K562 (cell line): ENCODE measurements at regions not wholly inside any gene's neighbourhood (a gene's known extent, or its start where the extent isn't known, plus 50 kb on each side); places are given as distances from the start of the nearest gene placed in this dataset.

Experiments used
- ATAC-seq: fragments of 200-7000 bp; cut with Tn5 transposase; 3 replicates; pipeline ENCODE4 v1.9.1; 2020; ENCODE audit warnings: moderate library complexity
- BruUV-seq: library from RNA; stranded (reverse); fragments of 400-500 nt; replicated peaks from 2 replicates; lab custom pipeline; 2021; lab: Mats Ljungman, UMichigan
- CTCF ChIA-PET: fragments of 300-600 bp; formaldehyde crosslinking; extraction: SDS; loops from one replicate; lab custom pipeline; 2021; ENCODE audit warnings: low intra/inter-chr PET ratio; lab: Yijun Ruan, JAX
- POLR2A ChIA-PET: fragments of 300-600, 350-650 bp; sonication (Branson Sonifier 250); formaldehyde crosslinking; extraction: SDS; loops from one replicate; lab custom pipeline; 2021; ENCODE audit warnings: antibody characterized with exemption, inconsistent platforms; lab: Yijun Ruan, JAX
- DNase-seq, 4 experiments: peaks; one replicate each; pipeline versions ENCODE4 v3.0.0 to v3.0.0-alpha.2; 2011 to 2018; ENCODE audit warnings: low spot score in 3 of 4, mixed read lengths in 3 of 4; ENCODE audit errors: extremely low read depth in 1 of 4
- FAIRE-seq: peaks from 2 replicates; lab custom pipeline; 2011; peaks lifted over from hg19 to GRCh38; lab: Jason Lieb, UNC
- H2AFZ ChIP-seq: 2 replicates; pipeline ENCODE4 v1.6.0; 2011; ENCODE audit warnings: low read depth, low read length, control low read depth, inconsistent platforms
- H3K27ac ChIP-seq: fragments of 200-600 bp; 3 replicates; pipeline ENCODE4 v1.8.0; 2011; ENCODE audit warnings: low read depth, mild to moderate bottlenecking, control low read depth, inconsistent platforms, low read length, moderate library complexity, mixed read lengths; ENCODE audit errors: extremely low read depth
- H3K27me3 ChIP-seq, 2 experiments: fragments of 300-600 bp in 1 of 2; 2 replicates in 1 of 2; 3 replicates in 1 of 2; pipeline versions ENCODE4 v1.6.0 to v1.8.0; 2011; ENCODE audit warnings: inconsistent platforms in 2 of 2, low read length in 2 of 2, mild to moderate bottlenecking in 1 of 2, mixed read lengths in 1 of 2, moderate library complexity in 1 of 2; ENCODE audit not compliant: control insufficient read depth in 2 of 2, insufficient read depth in 2 of 2
- H3K36me3 ChIP-seq: fragments of 300-600 bp; 3 replicates; pipeline ENCODE4 v1.8.0; 2011; ENCODE audit warnings: mild to moderate bottlenecking, low read length, inconsistent platforms; ENCODE audit not compliant: control insufficient read depth, insufficient read depth
- H3K4me1 ChIP-seq, 2 experiments: fragments of 200-600 bp in 1 of 2; replicated peaks in 1 of 2; 2 replicates in 1 of 2; 3 replicates in 1 of 2; pipeline versions ENCODE4 v1.5.1 to v1.8.0; 2011; ENCODE audit warnings: inconsistent platforms in 2 of 2, low read length in 2 of 2, mild to moderate bottlenecking in 1 of 2, mixed read lengths in 1 of 2, moderate library complexity in 1 of 2; ENCODE audit not compliant: control insufficient read depth in 2 of 2, insufficient read depth in 2 of 2
- H3K4me2 ChIP-seq: 2 replicates; pipeline ENCODE4 v1.6.1; 2011; ENCODE audit warnings: low read length, control low read depth, inconsistent platforms, mixed read lengths; ENCODE audit not compliant: insufficient read depth
- H3K4me3 ChIP-seq: fragments of 200-600 bp; sonication (generic), shearing (Covaris generic); 2 replicates; pipeline ENCODE4 v1.5.1; 2016; ENCODE audit warnings: control low read depth, inconsistent platforms
- H3K79me2 ChIP-seq: fragments of 200-600 bp; 3 replicates; pipeline ENCODE4 v1.8.0; 2011; ENCODE audit warnings: low read length, inconsistent platforms; ENCODE audit not compliant: control insufficient read depth, insufficient read depth
- H3K9ac ChIP-seq, 2 experiments: 2 replicates each; pipeline versions ENCODE4 v1.6.0 to v1.6.1; 2011; ENCODE audit warnings: low read depth in 2 of 2, low read length in 2 of 2, control low read depth in 1 of 2, inconsistent platforms in 1 of 2, mild to moderate bottlenecking in 1 of 2, mixed read lengths in 1 of 2; ENCODE audit not compliant: insufficient read depth in 1 of 2
- H3K9me1 ChIP-seq: one replicate; pipeline ENCODE4 v1.6.0; 2011; ENCODE audit warnings: inconsistent platforms, mild to moderate bottlenecking, low read length, moderate library complexity; ENCODE audit not compliant: control insufficient read depth, insufficient read depth
- H3K9me3 ChIP-seq: replicated peaks from 2 replicates; pipeline ENCODE4 v1.5.1; 2011; ENCODE audit warnings: low read depth, low read length, inconsistent platforms; ENCODE audit not compliant: control insufficient read depth, insufficient read depth
- H4K20me1 ChIP-seq: replicated peaks from 2 replicates; pipeline ENCODE4 v1.6.1; 2011; ENCODE audit warnings: low read length, inconsistent platforms, mixed read lengths; ENCODE audit not compliant: control insufficient read depth, insufficient read depth
- DIDO1 ChIP-seq: fragments of 450-650 bp; IDR thresholded peaks from 2 replicates; pipeline ENCODE4 v1.6.1; 2016; ENCODE audit warnings: low read depth, missing biosample characterization, missing genetic modification characterization
- HNRNPH1 ChIP-seq: fragments of 200-400 bp; formaldehyde crosslinking; optimal IDR thresholded peaks from 2 replicates; pipeline ENCODE3; 2017; ENCODE audit warnings: low read depth, mild to moderate bottlenecking, low read length, moderate library complexity
- SP2 ChIP-seq: IDR thresholded peaks from 2 replicates; pipeline ENCODE4 v1.6.1; 2011; ENCODE audit warnings: mild to moderate bottlenecking, low read depth, low read length, moderate library complexity; ENCODE audit not compliant: poor library complexity, severe bottlenecking; ENCODE audit errors: extremely low read depth
- TAF7 ChIP-seq: fragments of 450-650 bp; IDR thresholded peaks from 2 replicates; pipeline ENCODE4 v1.6.1; 2016; ENCODE audit warnings: missing genetic modification characterization, missing compliant biosample characterization
- TCFL5 ChIP-seq: fragments of 250-450 bp; sonication (Bioruptor Pico); conservative IDR thresholded peaks from 2 replicates; pipeline ENCODE4 v1.6.1; 2021; ENCODE audit warnings: mild to moderate bottlenecking, moderate library complexity, matching md5 sums
- ZNF174 ChIP-seq: fragments of 250-450 bp; sonication (Bioruptor Pico); IDR thresholded peaks from 2 replicates; pipeline ENCODE4 v1.4.0; 2020; ENCODE audit warnings: mild to moderate bottlenecking
- ZNF197 ChIP-seq: fragments of 200-800 bp; sonication (Bioruptor generic); IDR thresholded peaks from 2 replicates; pipeline ENCODE4 v1.6.1; 2016; ENCODE audit warnings: low read depth, missing genetic modification characterization, missing compliant biosample characterization
- ZNF263 ChIP-seq: sonication (generic); formaldehyde crosslinking; IDR thresholded peaks from 2 replicates; pipeline ENCODE4 v1.8.0; 2022; ENCODE audit warnings: mild to moderate bottlenecking, missing genetic modification reagents, borderline replicate concordance
- ZNF436 ChIP-seq: fragments of 250-450, 450-650 bp; sonication (Bioruptor Pico); formaldehyde crosslinking; IDR thresholded peaks from 2 replicates; pipeline ENCODE4 v1.7.0; 2020; ENCODE audit warnings: mild to moderate bottlenecking
- WGBS: fragments of 100-300 bp; shearing (Covaris generic); methylation state at CpG from one replicate; pipeline ENCODE4 v1.1.6; 2016; ENCODE audit warnings: low coverage, mixed read lengths; ENCODE audit not compliant: insufficient coverage; ENCODE audit errors: missing lambda C conversion rate; 5-methylcytosine and 5-hydroxymethylcytosine counted together
- in situ Hi-C: fragments of 300-500 bp; cut with MboI; formaldehyde crosslinking; loops from 4 replicates; pipeline ENCODE4 v1.15.0; 2018; ENCODE audit warnings: inconsistent platforms, mixed read lengths
- intact Hi-C: fragments of 100-400 bp; cut with micrococcal nuclease; formaldehyde crosslinking; loops from 2 replicates; pipeline ENCODE4 v1.14.2; 2022
- TF ChIP-seq, protein P1 (sequence below): fragments of 250-450 bp; sonication (Bioruptor Pico); IDR thresholded peaks from 2 replicates; pipeline ENCODE4 v1.5.0; 2021; ENCODE audit warnings: mild to moderate bottlenecking, moderate library complexity
- TF ChIP-seq, protein P2 (sequence below): sonication (generic); IDR thresholded peaks from 2 replicates; pipeline ENCODE4 v1.6.1; 2016
- TF ChIP-seq, protein P3 (sequence below): fragments of 450-650 bp; IDR thresholded peaks from 2 replicates; pipeline ENCODE4 v1.6.1; 2017; ENCODE audit warnings: antibody characterized with exemption

DNA sequence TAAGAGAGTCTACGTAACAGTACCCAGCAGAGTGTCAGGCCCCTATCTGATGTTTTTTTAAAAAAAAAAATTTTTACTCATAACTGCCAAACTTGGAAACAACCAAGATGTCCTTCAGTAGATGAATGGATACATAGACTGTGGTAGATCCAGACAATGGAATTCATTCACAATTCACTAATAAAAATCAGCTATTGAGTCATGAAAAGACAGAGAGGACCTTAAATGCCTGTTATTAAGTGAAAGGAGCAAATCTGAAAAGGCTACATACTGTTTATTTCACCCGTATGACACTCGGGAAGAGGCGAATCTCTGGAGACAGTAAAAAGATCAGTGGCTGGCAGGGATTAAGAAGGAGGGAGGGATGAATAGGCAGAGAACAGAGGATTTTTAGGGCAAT, 541.4 kb upstream of the TENM4 start:
- H2AFZ ChIP-seq: no peak overlapping the region
- in situ Hi-C loops (no loop called here), intact Hi-C loops (no loop called here)
- H3K79me2 ChIP-seq: no peaks in the 10 kb centered on the region
- FAIRE-seq (no peak), DNase-seq (no peak), ATAC-seq (no peak)
- H3K9me3 ChIP-seq: no peaks in the 10 kb centered on the region
- no TSS peak for BruUV-seq
- H4K20me1 ChIP-seq: no peaks in the 10 kb centered on the region
- WGBS: 2% methylated on average over 4 of the region's 4 CpGs
- H3K4me1 ChIP-seq: no peaks in the 10 kb centered on the region
- no peaks in the 10 kb centered on the region for H3K27me3 ChIP-seq
- H3K27ac ChIP-seq: no peak overlapping the region
- no peak overlapping the region for H3K4me2 ChIP-seq
- TF ChIP-seq ZNF197: no peak
- TF ChIP-seq, protein P1, sequence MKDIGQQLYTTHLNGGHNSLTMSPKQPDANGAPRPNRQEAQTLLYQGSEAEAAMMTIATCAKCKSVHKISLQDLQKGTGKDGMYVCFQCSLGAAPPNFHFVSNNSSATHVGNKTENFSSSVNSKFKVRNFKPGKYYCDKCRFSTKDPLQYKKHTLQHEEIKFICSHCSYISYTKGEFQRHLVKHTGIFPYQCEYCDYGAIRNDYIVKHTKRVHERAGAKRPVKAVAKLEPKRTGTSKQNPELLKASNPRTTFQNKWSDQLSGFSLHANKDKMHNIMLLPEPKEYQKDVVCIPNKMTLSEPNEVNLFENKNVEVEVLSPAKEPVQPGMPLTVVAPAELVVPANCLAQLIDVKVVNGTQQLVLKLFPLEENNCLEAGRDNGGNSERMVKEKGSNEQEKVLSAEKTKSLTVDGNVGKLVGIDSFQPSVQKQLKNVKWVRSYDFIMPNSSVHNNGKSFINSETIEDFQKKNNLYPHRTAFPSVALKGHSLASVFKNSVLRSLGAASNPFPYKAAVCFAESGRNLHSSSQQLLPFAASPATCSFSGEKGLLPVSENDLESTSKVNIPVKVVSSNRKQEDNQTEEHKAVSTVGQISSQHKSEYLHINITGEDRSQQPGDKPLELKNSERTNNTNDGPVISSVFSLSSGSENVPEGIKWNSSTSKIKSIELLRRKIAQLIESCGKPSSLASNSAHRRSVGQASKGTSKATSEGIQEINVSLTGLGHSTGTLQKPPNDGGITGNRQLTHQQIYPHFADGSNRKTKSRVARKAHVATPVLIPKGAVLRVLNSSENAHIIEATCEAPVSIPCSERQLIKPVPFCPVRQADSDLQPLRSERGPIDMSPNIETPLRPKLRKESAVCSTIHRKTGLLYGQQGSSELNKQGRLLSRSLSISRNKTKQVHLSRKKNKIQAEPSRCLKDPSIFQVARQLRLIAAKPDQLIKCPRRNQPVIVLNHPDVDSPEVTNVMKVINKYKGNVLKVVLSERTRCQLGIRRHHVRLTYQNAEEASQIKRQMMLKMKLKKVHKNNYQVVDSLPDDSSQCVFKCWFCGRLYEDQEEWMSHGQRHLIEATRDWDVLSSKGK (CRISPR knock-in tag): no peak
- no peak for TF ChIP-seq DIDO1 (tag)
- no peak for TF ChIP-seq HNRNPH1
- TF ChIP-seq, protein P2, sequence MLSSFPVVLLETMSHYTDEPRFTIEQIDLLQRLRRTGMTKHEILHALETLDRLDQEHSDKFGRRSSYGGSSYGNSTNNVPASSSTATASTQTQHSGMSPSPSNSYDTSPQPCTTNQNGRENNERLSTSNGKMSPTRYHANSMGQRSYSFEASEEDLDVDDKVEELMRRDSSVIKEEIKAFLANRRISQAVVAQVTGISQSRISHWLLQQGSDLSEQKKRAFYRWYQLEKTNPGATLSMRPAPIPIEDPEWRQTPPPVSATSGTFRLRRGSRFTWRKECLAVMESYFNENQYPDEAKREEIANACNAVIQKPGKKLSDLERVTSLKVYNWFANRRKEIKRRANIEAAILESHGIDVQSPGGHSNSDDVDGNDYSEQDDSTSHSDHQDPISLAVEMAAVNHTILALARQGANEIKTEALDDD: no peak
- TF ChIP-seq SP2: no peak
- no peak for TF ChIP-seq ZNF436 (CRISPR knock-in tag)
- no peak for TF ChIP-seq ZNF263 (CRISPR knock-in tag)
- no peak for TF ChIP-seq TCFL5 (CRISPR knock-in tag)
- TF ChIP-seq, protein P3, sequence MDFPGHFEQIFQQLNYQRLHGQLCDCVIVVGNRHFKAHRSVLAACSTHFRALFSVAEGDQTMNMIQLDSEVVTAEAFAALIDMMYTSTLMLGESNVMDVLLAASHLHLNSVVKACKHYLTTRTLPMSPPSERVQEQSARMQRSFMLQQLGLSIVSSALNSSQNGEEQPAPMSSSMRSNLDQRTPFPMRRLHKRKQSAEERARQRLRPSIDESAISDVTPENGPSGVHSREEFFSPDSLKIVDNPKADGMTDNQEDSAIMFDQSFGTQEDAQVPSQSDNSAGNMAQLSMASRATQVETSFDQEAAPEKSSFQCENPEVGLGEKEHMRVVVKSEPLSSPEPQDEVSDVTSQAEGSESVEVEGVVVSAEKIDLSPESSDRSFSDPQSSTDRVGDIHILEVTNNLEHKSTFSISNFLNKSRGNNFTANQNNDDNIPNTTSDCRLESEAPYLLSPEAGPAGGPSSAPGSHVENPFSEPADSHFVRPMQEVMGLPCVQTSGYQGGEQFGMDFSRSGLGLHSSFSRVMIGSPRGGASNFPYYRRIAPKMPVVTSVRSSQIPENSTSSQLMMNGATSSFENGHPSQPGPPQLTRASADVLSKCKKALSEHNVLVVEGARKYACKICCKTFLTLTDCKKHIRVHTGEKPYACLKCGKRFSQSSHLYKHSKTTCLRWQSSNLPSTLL: no peak
- no peak for TF ChIP-seq TAF7 (tag)
- TF ChIP-seq ZNF174: no peak
- H3K36me3 ChIP-seq: no peaks in the 10 kb centered on the region
- no peaks in the 10 kb centered on the region for H3K9me1 ChIP-seq
- no peak overlapping the region for H3K4me3 ChIP-seq
- ChIA-PET CTCF (no interaction called here), POLR2A (no interaction called here)
- H3K9ac ChIP-seq: no peak overlapping the region
